ENCODE measurements at regions not wholly inside any gene's neighbourhood (a gene's known extent, or its start where the extent isn't known, plus 50 kb on each side); places are given as distances from the start of the nearest gene placed in this dataset.

- TF ChIP-seq, protein P1, sequence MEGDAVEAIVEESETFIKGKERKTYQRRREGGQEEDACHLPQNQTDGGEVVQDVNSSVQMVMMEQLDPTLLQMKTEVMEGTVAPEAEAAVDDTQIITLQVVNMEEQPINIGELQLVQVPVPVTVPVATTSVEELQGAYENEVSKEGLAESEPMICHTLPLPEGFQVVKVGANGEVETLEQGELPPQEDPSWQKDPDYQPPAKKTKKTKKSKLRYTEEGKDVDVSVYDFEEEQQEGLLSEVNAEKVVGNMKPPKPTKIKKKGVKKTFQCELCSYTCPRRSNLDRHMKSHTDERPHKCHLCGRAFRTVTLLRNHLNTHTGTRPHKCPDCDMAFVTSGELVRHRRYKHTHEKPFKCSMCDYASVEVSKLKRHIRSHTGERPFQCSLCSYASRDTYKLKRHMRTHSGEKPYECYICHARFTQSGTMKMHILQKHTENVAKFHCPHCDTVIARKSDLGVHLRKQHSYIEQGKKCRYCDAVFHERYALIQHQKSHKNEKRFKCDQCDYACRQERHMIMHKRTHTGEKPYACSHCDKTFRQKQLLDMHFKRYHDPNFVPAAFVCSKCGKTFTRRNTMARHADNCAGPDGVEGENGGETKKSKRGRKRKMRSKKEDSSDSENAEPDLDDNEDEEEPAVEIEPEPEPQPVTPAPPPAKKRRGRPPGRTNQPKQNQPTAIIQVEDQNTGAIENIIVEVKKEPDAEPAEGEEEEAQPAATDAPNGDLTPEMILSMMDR (IDR thresholded peaks at IDR 0.05): no peak
- no peak for TF ChIP-seq POLR2A (IDR thresholded peaks at IDR 0.05)
Observed at GRCh38 chr1:13917607-13918006, 217.6 kb downstream of the PRDM2 start.
